ENCODE measurements at regions not wholly inside any gene's neighbourhood (a gene's known extent, or its start where the extent isn't known, plus 50 kb on each side); places are given as distances from the start of the nearest gene placed in this dataset.

DNA sequence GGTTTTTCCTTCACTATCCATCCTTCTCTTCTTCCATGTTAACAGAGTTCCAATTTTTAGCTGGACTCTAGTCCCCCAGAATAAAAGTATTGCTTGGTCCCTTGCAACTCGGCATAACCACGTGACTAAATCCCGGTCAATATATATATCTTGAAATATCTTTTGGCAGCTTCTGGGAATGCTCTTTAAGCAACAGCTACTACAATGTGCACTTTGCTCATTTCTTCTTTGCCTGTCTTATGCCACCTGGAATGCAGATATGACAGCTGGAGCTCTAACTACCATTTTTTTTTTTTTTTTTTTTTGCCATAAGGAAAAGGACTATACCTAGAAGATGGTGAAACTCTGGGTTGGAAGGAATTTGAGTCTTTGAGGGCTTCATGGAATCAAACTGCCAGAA lies 82.6 kb downstream of the GCNT4 start:
- ATAC-seq = no peak

DNA sequence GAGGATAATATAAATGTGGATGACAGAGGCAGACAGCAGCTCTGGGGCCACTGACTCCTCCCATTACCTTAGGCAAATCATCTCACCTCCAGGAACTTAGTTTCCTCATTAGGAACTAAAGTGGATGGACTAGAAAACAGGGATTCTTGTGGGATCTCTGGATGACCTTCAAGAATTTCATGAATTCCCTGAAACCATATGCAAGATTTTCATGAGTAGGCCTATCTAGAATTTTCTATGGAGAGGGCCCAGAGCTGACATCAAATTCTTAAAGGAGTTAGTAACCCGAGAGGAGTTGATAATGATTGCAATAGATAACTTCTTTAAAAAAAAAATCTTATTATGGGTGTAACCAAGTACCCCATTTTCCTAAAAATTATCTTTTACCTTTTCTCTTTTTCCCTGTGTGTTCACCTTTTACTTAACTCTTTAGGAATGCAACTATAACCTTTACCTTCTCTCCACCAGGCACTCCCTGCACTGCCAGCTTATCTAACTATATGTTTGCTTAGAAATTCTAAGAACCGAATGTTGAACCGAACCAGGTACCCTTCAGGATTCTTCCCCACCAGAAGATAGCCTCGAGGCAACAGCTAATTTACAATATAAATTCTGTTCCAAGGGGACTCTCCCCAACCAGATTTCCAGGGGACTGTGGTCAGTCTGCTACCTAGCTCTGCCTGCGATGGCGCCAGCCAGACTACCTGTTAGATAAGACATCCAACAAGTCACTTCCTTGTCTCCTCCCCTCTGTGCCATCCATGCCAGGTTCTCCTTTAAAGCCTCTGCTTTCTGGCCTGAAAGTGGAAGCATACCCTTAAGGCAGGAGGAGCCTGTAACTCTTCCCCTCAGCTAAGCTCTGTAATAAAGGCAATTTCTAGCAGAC lies 86.0 kb downstream of the GCNT4 start:
- Histone ChIP-seq H3K27ac (ENCODE audit: low read depth, low read length) (no peak overlapping the region), H2AFZ (ENCODE audit: low read depth, low read length, poor library complexity, severe bottlenecking) (no peak overlapping the region), H4K20me1 (ENCODE audit: insufficient read depth) (no peaks in the 10 kb centered on the region), H3K9ac (ENCODE audit: low read length) (no peak overlapping the region), H3K9me2 (ENCODE audit: insufficient read depth) (no peaks in the 10 kb centered on the region), H3K9me3 (ENCODE audit: control insufficient read depth in 1 of 2, insufficient read depth in 1 of 2, low read depth in 1 of 2, low read length in 2 of 2) (no peaks in the 10 kb centered on the region), H3K4me3 (replicated peaks in 1 of 2; ENCODE audit: low read depth in 1 of 2, low read length in 2 of 2) (no peak overlapping the region), H3K36me3 (ENCODE audit: control insufficient read depth in 1 of 2, insufficient read depth in 2 of 2, low read length in 2 of 2) (no peaks in the 10 kb centered on the region), H3K4me2 (ENCODE audit: low read length) (no peak overlapping the region), H3K79me2 (ENCODE audit: insufficient read depth, low read length) (no peaks in the 10 kb centered on the region), H3K4me1 (ENCODE audit: control insufficient read depth in 1 of 2, insufficient read depth in 2 of 2, low read length in 2 of 2) (peaks cover 0 to 7% of the 10 kb centered on the region in 2 experiments; a peak in 2 of 4 replicates), H3K27me3 (ENCODE audit: insufficient read depth, low read length) (no peaks in the 10 kb centered on the region)
- intact Hi-C loops (cut with micrococcal nuclease) = no loop called here
- CTCF ChIA-PET = no interaction called here
- BruUV-seq (replicated peaks) = no TSS peak
- DNase-seq (ENCODE audit: low read depth, low spot score) = no peak
- RAD21 ChIA-PET (ENCODE audit: low non-redundant PET in 1 of 2, low total read pairs in 2 of 2, uncharacterized antibody in 2 of 2, unreplicated experiment in 2 of 2) = no interaction called here
- no peak for ATAC-seq
- POLR2A ChIA-PET = no interaction called here
- no peak for TF ChIP-seq JUND (IDR thresholded peaks at IDR 0.05)

More for the DNA sequence above, 82.6 kb downstream of the GCNT4 start:
- no peak for DNase-seq (ENCODE audit: low read depth, low spot score)
- Histone ChIP-seq H3K4me2 (ENCODE audit: low read length) (no peak overlapping the region), H3K9me2 (ENCODE audit: insufficient read depth) (no peaks in the 10 kb centered on the region), H3K9me3 (ENCODE audit: control insufficient read depth in 1 of 2, insufficient read depth in 1 of 2, low read depth in 1 of 2, low read length in 2 of 2) (no peaks in the 10 kb centered on the region), H3K4me3 (replicated peaks in 1 of 2; ENCODE audit: low read depth in 1 of 2, low read length in 2 of 2) (no peak overlapping the region), H3K4me1 (ENCODE audit: control insufficient read depth in 1 of 2, insufficient read depth in 2 of 2, low read length in 2 of 2) (peaks cover 0 to 7% of the 10 kb centered on the region in 2 experiments; a peak in 2 of 4 replicates), H3K9ac (ENCODE audit: low read length) (no peak overlapping the region), H2AFZ (ENCODE audit: low read depth, low read length, poor library complexity, severe bottlenecking) (no peak overlapping the region), H3K27me3 (ENCODE audit: insufficient read depth, low read length) (no peaks in the 10 kb centered on the region), H3K79me2 (ENCODE audit: insufficient read depth, low read length) (no peaks in the 10 kb centered on the region), H4K20me1 (ENCODE audit: insufficient read depth) (no peaks in the 10 kb centered on the region), H3K36me3 (ENCODE audit: control insufficient read depth in 1 of 2, insufficient read depth in 2 of 2, low read length in 2 of 2) (no peaks in the 10 kb centered on the region), H3K27ac (ENCODE audit: low read depth, low read length) (no peak overlapping the region)
- RAD21 ChIA-PET (ENCODE audit: low non-redundant PET in 1 of 2, low total read pairs in 2 of 2, uncharacterized antibody in 2 of 2, unreplicated experiment in 2 of 2) = interaction anchor here in 1 of 2 experiments (0.7 kb wide), 1 partner anchor 419 kb away, joined by 3 read pairs; no protein-coding TSS in a partner anchor
- TF ChIP-seq TCF7L2 (IDR thresholded peaks at IDR 0.05; ENCODE audit: borderline replicate concordance, extremely low read depth, insufficient read depth, insufficient read length) = no peak
- no peak for TF ChIP-seq SP1 (IDR thresholded peaks at IDR 0.05; ENCODE audit: low read depth)
- TF ChIP-seq JUND (IDR thresholded peaks at IDR 0.05) = no peak
- intact Hi-C loops (cut with micrococcal nuclease) = no loop called here
- CTCF ChIA-PET = no interaction called here
- BruUV-seq (replicated peaks) = no TSS peak
- POLR2A ChIA-PET = no interaction called here
